GM23338 (cell line): ENCODE measurements at regions not wholly inside any gene's neighbourhood (a gene's known extent, or its start where the extent isn't known, plus 50 kb on each side); places are given as distances from the start of the nearest gene placed in this dataset.

Source experiments
- ATAC-seq: fragments of 200-7000 bp; cut with Tn5 transposase; 3 replicates; pipeline ENCODE4 v1.9.1; 2020
- DNase-seq: peaks from one replicate; pipeline ENCODE4 v3.0.0-alpha.2; 2015; ENCODE audit warnings: low spot score
- H2AFZ ChIP-seq: fragments of 200-600 bp; sonication (generic); 2 replicates; pipeline ENCODE4 v1.8.0; 2016; ENCODE audit warnings: antibody characterized with exemption, mild to moderate bottlenecking, moderate library complexity
- H3F3A ChIP-seq: fragments of 200-600 bp; sonication (generic); replicated peaks from 2 replicates; pipeline ENCODE4 v1.8.0; 2017; ENCODE audit warnings: antibody characterized with exemption, mixed run types, low read depth
- H3K27ac ChIP-seq: fragments of 200-600 bp; sonication (generic); 2 replicates; pipeline ENCODE4 v1.6.1; 2016; ENCODE audit warnings: low read depth
- H3K27me3 ChIP-seq: fragments of 200-600 bp; sonication (generic); 2 replicates; pipeline ENCODE4 v1.8.0; 2016; ENCODE audit warnings: mild to moderate bottlenecking, mixed run types, moderate library complexity; ENCODE audit not compliant: insufficient read depth
- H3K36me3 ChIP-seq: fragments of 200-600 bp; sonication (generic); 2 replicates; pipeline ENCODE4 v1.8.0; 2016; ENCODE audit warnings: mild to moderate bottlenecking; ENCODE audit not compliant: insufficient read depth
- H3K4me1 ChIP-seq: fragments of 200-600 bp; sonication (generic); 2 replicates; pipeline ENCODE4 v1.8.0; 2016; ENCODE audit warnings: mild to moderate bottlenecking, moderate library complexity; ENCODE audit not compliant: insufficient read depth
- H3K4me2 ChIP-seq: fragments of 200-600 bp; sonication (generic); 2 replicates; pipeline ENCODE4 v1.7.1; 2017; ENCODE audit warnings: mixed run types
- H3K4me3 ChIP-seq: fragments of 200-600 bp; sonication (generic); 2 replicates; pipeline ENCODE4 v1.6.1; 2016; ENCODE audit warnings: mixed run types
- H3K79me2 ChIP-seq: fragments of 200-600 bp; sonication (generic); replicated peaks from 2 replicates; pipeline ENCODE4 v1.8.0; 2017; ENCODE audit warnings: mild to moderate bottlenecking; ENCODE audit not compliant: insufficient read depth
- H3K9me2 ChIP-seq: fragments of 200-600 bp; sonication (generic); 2 replicates; pipeline ENCODE4 v1.8.0; 2017; ENCODE audit not compliant: insufficient read depth
- H4K20me1 ChIP-seq: fragments of 200-600 bp; sonication (generic); replicated peaks from 2 replicates; pipeline ENCODE4 v1.8.0; 2017; ENCODE audit warnings: mild to moderate bottlenecking; ENCODE audit not compliant: insufficient read depth
- H3K27ac Mint-ChIP-seq: 2 replicates; pipeline ENCODE4 v1.8.0; 2020; ENCODE audit warnings: inconsistent platforms, mild to moderate bottlenecking, moderate library complexity, mixed read lengths
- H3K27me3 Mint-ChIP-seq: 3 replicates; pipeline ENCODE4 v1.8.0; 2022; ENCODE audit warnings: low read depth, mild to moderate bottlenecking, moderate library complexity, mixed read lengths, inconsistent platforms; ENCODE audit not compliant: insufficient read depth, poor library complexity
- H3K36me3 Mint-ChIP-seq: 3 replicates; pipeline ENCODE4 v1.8.0; 2021; ENCODE audit warnings: low read depth, mild to moderate bottlenecking, inconsistent platforms, moderate library complexity, mixed read lengths
- H3K4me1 Mint-ChIP-seq: 3 replicates; pipeline ENCODE4 v1.8.0; 2020; ENCODE audit warnings: mild to moderate bottlenecking, inconsistent platforms, mixed read lengths
- H3K4me3 Mint-ChIP-seq: 3 replicates; pipeline ENCODE4 v1.8.0; 2021; ENCODE audit warnings: moderate library complexity, mild to moderate bottlenecking, inconsistent platforms, mixed read lengths
- H3K9me3 Mint-ChIP-seq: 3 replicates; pipeline ENCODE4 v1.8.0; 2020; ENCODE audit warnings: moderate library complexity, mild to moderate bottlenecking, inconsistent platforms, mixed read lengths
- CREB1 ChIP-seq: fragments of 250-450 bp; sonication (Bioruptor Pico); IDR thresholded peaks from 2 replicates; pipeline ENCODE4 v1.5.0; 2020; ENCODE audit warnings: low read depth, mild to moderate bottlenecking, moderate library complexity
- CTCF ChIP-seq, 2 experiments: fragments of 200-600 bp in 1 of 2; sonication (generic) in 1 of 2; conservative IDR thresholded peaks; 2 replicates each; pipeline versions ENCODE4 v1.5.1 to v1.6.1; 2016 to 2017; ENCODE audit warnings: antibody characterized with exemption in 2 of 2, low read depth in 2 of 2, mild to moderate bottlenecking in 2 of 2, moderate library complexity in 1 of 2
- EZH2 ChIP-seq: fragments of 200-600 bp; sonication (generic); IDR thresholded peaks from one replicate; pipeline ENCODE4 v1.8.0; 2017; ENCODE audit warnings: antibody characterized with exemption, mild to moderate bottlenecking, low read depth; ENCODE audit not compliant: unreplicated experiment
- EZH2phosphoT487 ChIP-seq: fragments of 200-600 bp; sonication (generic); IDR thresholded peaks from one replicate; pipeline ENCODE4 v1.8.1; 2018; ENCODE audit warnings: antibody characterized with exemption; ENCODE audit not compliant: unreplicated experiment
- JUNB ChIP-seq: IDR thresholded peaks from one replicate; pipeline ENCODE4 v1.6.1; 2016; ENCODE audit warnings: antibody characterized with exemption; ENCODE audit not compliant: unreplicated experiment
- NANOG ChIP-seq: IDR thresholded peaks from 2 replicates; pipeline ENCODE4 v1.6.1; 2016; ENCODE audit warnings: antibody characterized with exemption, borderline replicate concordance
- POLR2AphosphoS5 ChIP-seq: IDR thresholded peaks from 2 replicates; pipeline ENCODE4 v1.6.1; 2016; ENCODE audit warnings: antibody characterized with exemption, low read depth
- REST ChIP-seq: IDR thresholded peaks from one replicate; pipeline ENCODE4 v1.6.1; 2018; ENCODE audit warnings: antibody characterized with exemption; ENCODE audit not compliant: unreplicated experiment
- STAT1 ChIP-seq: IDR thresholded peaks from one replicate; pipeline ENCODE4 v1.6.1; 2016; ENCODE audit warnings: antibody characterized with exemption; ENCODE audit not compliant: unreplicated experiment
- ZNF114 ChIP-seq: fragments of 250-450 bp; sonication (Bioruptor Pico); IDR thresholded peaks from 2 replicates; pipeline ENCODE4 v1.5.0; 2020; ENCODE audit warnings: mild to moderate bottlenecking, moderate library complexity
- ZNF331 ChIP-seq: fragments of 250-450 bp; sonication (Bioruptor Pico); IDR thresholded peaks from 2 replicates; pipeline ENCODE4 v1.5.0; 2020; ENCODE audit warnings: low read depth, mild to moderate bottlenecking, moderate library complexity
- ZNF462 ChIP-seq: fragments of 250-450 bp; sonication (Bioruptor Pico); IDR thresholded peaks from 2 replicates; pipeline ENCODE4 v1.5.0; 2020; ENCODE audit warnings: mild to moderate bottlenecking, moderate library complexity
- TF ChIP-seq, protein P1 (sequence below): IDR thresholded peaks from 2 replicates; pipeline ENCODE4 v1.6.1; 2016; ENCODE audit warnings: antibody characterized with exemption

DNA sequence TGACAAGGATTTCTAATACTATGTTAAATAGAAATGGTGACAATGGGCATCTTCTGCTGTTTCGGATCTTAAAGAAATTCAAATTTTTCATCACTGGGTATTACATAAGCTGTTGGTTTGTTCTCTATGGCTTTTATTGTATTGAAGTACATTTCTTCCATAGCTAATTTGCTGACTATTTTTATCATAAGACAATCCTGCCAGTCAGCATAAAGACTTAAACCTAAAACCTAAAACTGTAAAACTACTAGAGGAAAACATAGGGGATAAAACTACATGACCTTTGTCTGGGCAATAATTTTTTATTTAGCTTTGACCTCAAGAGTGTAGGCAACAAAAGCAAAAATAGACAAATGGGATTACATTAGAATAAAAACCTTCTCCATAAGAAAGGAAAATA is 1017.4 kb downstream of the SI start:
- H3K27me3 ChIP-seq = no peaks in the 10 kb centered on the region
- ATAC-seq = no peak
- no peaks in the 10 kb centered on the region for H3K4me1 ChIP-seq
- Mint-ChIP-seq H3K4me3 (no peak overlapping the region), H3K36me3 (no peaks in the 10 kb centered on the region), H3K9me3 (no peaks in the 10 kb centered on the region), H3K27ac (no peak overlapping the region), H3K27me3 (no peaks in the 10 kb centered on the region), H3K4me1 (no peaks in the 10 kb centered on the region)
- no peak overlapping the region for H3K27ac ChIP-seq
- TF ChIP-seq EZH2 (no peak), ZNF462 (CRISPR knock-in tag) (no peak), ZNF331 (no peak), REST (no peak), EZH2phosphoT487 (no peak), CREB1 (CRISPR knock-in tag) (no peak), NANOG (no peak), ZNF114 (no peak), JUNB (no peak), POLR2AphosphoS5 (no peak), STAT1 (no peak), CTCF (conservative IDR thresholded peaks at IDR 0.05; ENCODE audit: low read depth in 2 of 2) (no peak)
- TF ChIP-seq, protein P1, sequence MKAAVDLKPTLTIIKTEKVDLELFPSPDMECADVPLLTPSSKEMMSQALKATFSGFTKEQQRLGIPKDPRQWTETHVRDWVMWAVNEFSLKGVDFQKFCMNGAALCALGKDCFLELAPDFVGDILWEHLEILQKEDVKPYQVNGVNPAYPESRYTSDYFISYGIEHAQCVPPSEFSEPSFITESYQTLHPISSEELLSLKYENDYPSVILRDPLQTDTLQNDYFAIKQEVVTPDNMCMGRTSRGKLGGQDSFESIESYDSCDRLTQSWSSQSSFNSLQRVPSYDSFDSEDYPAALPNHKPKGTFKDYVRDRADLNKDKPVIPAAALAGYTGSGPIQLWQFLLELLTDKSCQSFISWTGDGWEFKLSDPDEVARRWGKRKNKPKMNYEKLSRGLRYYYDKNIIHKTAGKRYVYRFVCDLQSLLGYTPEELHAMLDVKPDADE = no peak
- no peaks in the 10 kb centered on the region for H3K79me2 ChIP-seq
- no peak overlapping the region for H2AFZ ChIP-seq
- H3K9me2 ChIP-seq = peaks cover 7% of the 10 kb centered on the region
- no peaks in the 10 kb centered on the region for H3F3A ChIP-seq
- no peak overlapping the region for H3K4me3 ChIP-seq
- no peaks in the 10 kb centered on the region for H4K20me1 ChIP-seq
- DNase-seq = no peak
- no peaks in the 10 kb centered on the region for H3K36me3 ChIP-seq
- H3K4me2 ChIP-seq = no peak overlapping the region
